ENCODE measurements at regions not wholly inside any gene's neighbourhood (a gene's known extent, or its start where the extent isn't known, plus 50 kb on each side); places are given as distances from the start of the nearest gene placed in this dataset.

- Histone ChIP-seq H2AK5ac (ENCODE audit: low read length, severe bottlenecking) (no peak overlapping the region), H3K14ac (ENCODE audit: low read length in 2 of 2) (peak overlapping the region in 1 of 2 experiments; percentile 78), H3K4me1 (ENCODE audit: control insufficient read depth, insufficient read depth, low read depth, low read length) (peaks cover 43% of the 10 kb centered on the region), H3K9me3 (ENCODE audit: control insufficient read depth, low read length) (no peaks in the 10 kb centered on the region), H3K4me2 (ENCODE audit: low read length, poor library complexity, severe bottlenecking) (no peak overlapping the region), H3K18ac (ENCODE audit: low read depth in 1 of 2, low read length in 2 of 2) (peak overlapping the region; percentile 6 to 81), H3K23ac (ENCODE audit: low read length in 2 of 2) (no peak overlapping the region), H3K27me3 (ENCODE audit: control insufficient read depth in 1 of 2, insufficient read depth in 1 of 2, low read length in 2 of 2) (no peaks in the 10 kb centered on the region), H4K8ac (ENCODE audit: low read length) (peak overlapping the region; percentile 73), H3K79me1 (replicated peaks; ENCODE audit: low read length, poor library complexity, severe bottlenecking) (no peaks in the 10 kb centered on the region), H2BK120ac (ENCODE audit: low read depth, low read length) (peak overlapping the region; percentile 42), H3K9ac (ENCODE audit: low read length) (no peak overlapping the region), H4K91ac (ENCODE audit: low read length) (peak overlapping the region; percentile 77), H3K4ac (ENCODE audit: low read depth in 1 of 2, low read length in 2 of 2) (peak overlapping the region; percentile 14 to 54), H2AFZ (ENCODE audit: low read depth, low read length) (no peak overlapping the region), H2BK12ac (ENCODE audit: low read length in 2 of 2) (peak overlapping the region; percentile 37 to 96), H3K4me3 (ENCODE audit: insufficient read depth in 1 of 2, low read depth in 1 of 2, low read length in 2 of 2) (no peak overlapping the region), H3K36me3 (ENCODE audit: control insufficient read depth in 1 of 2, insufficient read depth in 2 of 2, low read depth in 1 of 2, low read length in 2 of 2) (no peaks in the 10 kb centered on the region), H2BK15ac (ENCODE audit: low read depth, poor library complexity, severe bottlenecking) (peak overlapping the region; percentile 70), H3K27ac (ENCODE audit: low read length, poor library complexity, severe bottlenecking) (no peak overlapping the region), H2BK5ac (ENCODE audit: low read depth, low read length, poor library complexity, severe bottlenecking) (no peak overlapping the region)
- DNase-seq: no peak
- WGBS: 97% methylated on average over 3 of the region's 12 CpGs
Observed at GRCh38 chr16:88301886-88302285, 80.9 kb upstream of the ZNF469 start.

GRCh38 chr16:88302666-88303065 is 80.1 kb upstream of the ZNF469 start:
- H2AK5ac ChIP-seq (ENCODE audit: low read length, severe bottlenecking): peak overlapping the region; percentile 28
- peak overlapping the region in 1 of 2 experiments; percentile 29 for H3K14ac ChIP-seq (ENCODE audit: low read length in 2 of 2)
- no peaks in the 10 kb centered on the region for H3K36me3 ChIP-seq (ENCODE audit: control insufficient read depth in 1 of 2, insufficient read depth in 2 of 2, low read depth in 1 of 2, low read length in 2 of 2)
- no peaks in the 10 kb centered on the region for H3K79me1 ChIP-seq (replicated peaks; ENCODE audit: low read length, poor library complexity, severe bottlenecking)
- peaks cover 43% of the 10 kb centered on the region for H3K4me1 ChIP-seq (ENCODE audit: control insufficient read depth, insufficient read depth, low read depth, low read length)
- H2BK15ac ChIP-seq (ENCODE audit: low read depth, poor library complexity, severe bottlenecking): no peak overlapping the region
- H2BK120ac ChIP-seq (ENCODE audit: low read depth, low read length): peak overlapping the region; percentile 29
- H3K9me3 ChIP-seq (ENCODE audit: control insufficient read depth, low read length): no peaks in the 10 kb centered on the region
- H2BK5ac ChIP-seq (ENCODE audit: low read depth, low read length, poor library complexity, severe bottlenecking): no peak overlapping the region
- H3K9ac ChIP-seq (ENCODE audit: low read length): no peak overlapping the region
- H3K4ac ChIP-seq (ENCODE audit: low read depth in 1 of 2, low read length in 2 of 2): peak overlapping the region in 1 of 2 experiments; percentile 58
- WGBS: 93% methylated on average over 6 of the region's 6 CpGs
- DNase-seq: no peak
- H2AFZ ChIP-seq (ENCODE audit: low read depth, low read length): no peak overlapping the region
- no peak overlapping the region for H3K4me2 ChIP-seq (ENCODE audit: low read length, poor library complexity, severe bottlenecking)
- no peak overlapping the region for H4K8ac ChIP-seq (ENCODE audit: low read length)
- no peak overlapping the region for H3K23ac ChIP-seq (ENCODE audit: low read length in 2 of 2)
- H3K4me3 ChIP-seq (ENCODE audit: insufficient read depth in 1 of 2, low read depth in 1 of 2, low read length in 2 of 2): no peak overlapping the region
- H3K18ac ChIP-seq (ENCODE audit: low read depth in 1 of 2, low read length in 2 of 2): peak overlapping the region in 1 of 2 experiments; percentile 84
- peak overlapping the region; percentile 19 for H4K91ac ChIP-seq (ENCODE audit: low read length)
- H3K27ac ChIP-seq (ENCODE audit: low read length, poor library complexity, severe bottlenecking): no peak overlapping the region
- peak overlapping the region; percentile 34 to 86 for H2BK12ac ChIP-seq (ENCODE audit: low read length in 2 of 2)
- no peaks in the 10 kb centered on the region for H3K27me3 ChIP-seq (ENCODE audit: control insufficient read depth in 1 of 2, insufficient read depth in 1 of 2, low read length in 2 of 2)

GRCh38 chr16:88303405-88303804 is 79.4 kb upstream of the ZNF469 start:
- H3K14ac ChIP-seq (ENCODE audit: low read length in 2 of 2): peak overlapping the region in 1 of 2 experiments; percentile 56
- H3K36me3 ChIP-seq (ENCODE audit: control insufficient read depth in 1 of 2, insufficient read depth in 2 of 2, low read depth in 1 of 2, low read length in 2 of 2): no peaks in the 10 kb centered on the region
- no peak overlapping the region for H3K27ac ChIP-seq (ENCODE audit: low read length, poor library complexity, severe bottlenecking)
- peaks cover 43% of the 10 kb centered on the region for H3K4me1 ChIP-seq (ENCODE audit: control insufficient read depth, insufficient read depth, low read depth, low read length)
- WGBS: 90% methylated on average over 6 of the region's 6 CpGs
- H2BK5ac ChIP-seq (ENCODE audit: low read depth, low read length, poor library complexity, severe bottlenecking): no peak overlapping the region
- H3K4me3 ChIP-seq (ENCODE audit: insufficient read depth in 1 of 2, low read depth in 1 of 2, low read length in 2 of 2): peak overlapping the region in 1 of 2 experiments; percentile 10
- H3K9me3 ChIP-seq (ENCODE audit: control insufficient read depth, low read length): no peaks in the 10 kb centered on the region
- H2AK5ac ChIP-seq (ENCODE audit: low read length, severe bottlenecking): peak overlapping the region; percentile 7
- peak overlapping the region; percentile 70 for H3K9ac ChIP-seq (ENCODE audit: low read length)
- peak overlapping the region; percentile 47 to 84 for H2BK12ac ChIP-seq (ENCODE audit: low read length in 2 of 2)
- peak overlapping the region; percentile 86 for H4K91ac ChIP-seq (ENCODE audit: low read length)
- H3K18ac ChIP-seq (ENCODE audit: low read depth in 1 of 2, low read length in 2 of 2): peak overlapping the region; percentile 78 to 90
- no peaks in the 10 kb centered on the region for H3K79me1 ChIP-seq (replicated peaks; ENCODE audit: low read length, poor library complexity, severe bottlenecking)
- DNase-seq: no peak
- peak overlapping the region; percentile 2 to 80 for H3K4ac ChIP-seq (ENCODE audit: low read depth in 1 of 2, low read length in 2 of 2)
- H4K8ac ChIP-seq (ENCODE audit: low read length): peak overlapping the region; percentile 76
- no peaks in the 10 kb centered on the region for H3K27me3 ChIP-seq (ENCODE audit: control insufficient read depth in 1 of 2, insufficient read depth in 1 of 2, low read length in 2 of 2)
- H3K23ac ChIP-seq (ENCODE audit: low read length in 2 of 2): no peak overlapping the region
- peak overlapping the region; percentile 19 for H2BK120ac ChIP-seq (ENCODE audit: low read depth, low read length)
- peak overlapping the region; percentile 84 for H2BK15ac ChIP-seq (ENCODE audit: low read depth, poor library complexity, severe bottlenecking)
- H2AFZ ChIP-seq (ENCODE audit: low read depth, low read length): no peak overlapping the region
- H3K4me2 ChIP-seq (ENCODE audit: low read length, poor library complexity, severe bottlenecking): no peak overlapping the region

- DNase-seq: peak; percentile 96
- Histone ChIP-seq H3K18ac (ENCODE audit: low read depth in 1 of 2, low read length in 2 of 2) (peak overlapping the region; percentile 89 to 90), H3K9me3 (ENCODE audit: control insufficient read depth, low read length) (no peaks in the 10 kb centered on the region), H4K8ac (ENCODE audit: low read length) (peak overlapping the region; percentile 86), H3K27me3 (ENCODE audit: control insufficient read depth in 1 of 2, insufficient read depth in 1 of 2, low read length in 2 of 2) (no peaks in the 10 kb centered on the region), H3K79me1 (replicated peaks; ENCODE audit: low read length, poor library complexity, severe bottlenecking) (no peaks in the 10 kb centered on the region), H2AFZ (ENCODE audit: low read depth, low read length) (no peak overlapping the region), H2AK5ac (ENCODE audit: low read length, severe bottlenecking) (peak overlapping the region; percentile 21), H3K4me1 (ENCODE audit: control insufficient read depth, insufficient read depth, low read depth, low read length) (peaks cover 39% of the 10 kb centered on the region), H2BK5ac (ENCODE audit: low read depth, low read length, poor library complexity, severe bottlenecking) (peak overlapping the region; percentile 77), H2BK15ac (ENCODE audit: low read depth, poor library complexity, severe bottlenecking) (peak overlapping the region; percentile 70), H3K4me3 (ENCODE audit: insufficient read depth in 1 of 2, low read depth in 1 of 2, low read length in 2 of 2) (peak overlapping the region in 1 of 2 experiments; percentile 10), H4K91ac (ENCODE audit: low read length) (peak overlapping the region; percentile 86), H3K14ac (ENCODE audit: low read length in 2 of 2) (peak overlapping the region in 1 of 2 experiments; percentile 19), H3K36me3 (ENCODE audit: control insufficient read depth in 1 of 2, insufficient read depth in 2 of 2, low read depth in 1 of 2, low read length in 2 of 2) (no peaks in the 10 kb centered on the region), H3K4me2 (ENCODE audit: low read length, poor library complexity, severe bottlenecking) (peak overlapping the region; percentile 17), H3K4ac (ENCODE audit: low read depth in 1 of 2, low read length in 2 of 2) (peak overlapping the region; percentile 5 to 91), H3K23ac (ENCODE audit: low read length in 2 of 2) (no peak overlapping the region), H3K27ac (ENCODE audit: low read length, poor library complexity, severe bottlenecking) (peak overlapping the region; percentile 78), H2BK12ac (ENCODE audit: low read length in 2 of 2) (peak overlapping the region; percentile 84 to 85), H3K9ac (ENCODE audit: low read length) (peak overlapping the region; percentile 70), H2BK120ac (ENCODE audit: low read depth, low read length) (peak overlapping the region; percentile 19)
- 6% methylated on average over 15 of the region's 16 CpGs for WGBS
Observed at GRCh38 chr16:88303890-88304819, 78.6 kb upstream of the ZNF469 start.
